MM.1S (cell line): ENCODE measurements at regions not wholly inside any gene's neighbourhood (a gene's known extent, or its start where the extent isn't known, plus 50 kb on each side); places are given as distances from the start of the nearest gene placed in this dataset.
"Not testable (repeated sequence)": the region's sequence is repeated elsewhere in the genome, so short reads cannot be mapped to it uniquely, and the experiment has no call there.

Source experiments
- CTCF ChIP-seq: fragments of 300-600 bp; sonication (generic); IDR thresholded peaks from 2 replicates; pipeline ENCODE4 v1.5.1; 2016; ENCODE audit warnings: antibody characterized with exemption, low read length, mixed read lengths
- EZH2 ChIP-seq: fragments of 300-600 bp; sonication (generic); optimal IDR thresholded peaks from 2 replicates; pipeline ENCODE3; 2017; ENCODE audit warnings: low read depth, mild to moderate bottlenecking, antibody characterized with exemption, low read length, mixed read lengths
- EZH2phosphoT487 ChIP-seq: fragments of 300-600 bp; sonication (generic); IDR thresholded peaks from 2 replicates; pipeline ENCODE4 v1.6.1; 2018; ENCODE audit warnings: antibody characterized with exemption, low read length

DNA sequence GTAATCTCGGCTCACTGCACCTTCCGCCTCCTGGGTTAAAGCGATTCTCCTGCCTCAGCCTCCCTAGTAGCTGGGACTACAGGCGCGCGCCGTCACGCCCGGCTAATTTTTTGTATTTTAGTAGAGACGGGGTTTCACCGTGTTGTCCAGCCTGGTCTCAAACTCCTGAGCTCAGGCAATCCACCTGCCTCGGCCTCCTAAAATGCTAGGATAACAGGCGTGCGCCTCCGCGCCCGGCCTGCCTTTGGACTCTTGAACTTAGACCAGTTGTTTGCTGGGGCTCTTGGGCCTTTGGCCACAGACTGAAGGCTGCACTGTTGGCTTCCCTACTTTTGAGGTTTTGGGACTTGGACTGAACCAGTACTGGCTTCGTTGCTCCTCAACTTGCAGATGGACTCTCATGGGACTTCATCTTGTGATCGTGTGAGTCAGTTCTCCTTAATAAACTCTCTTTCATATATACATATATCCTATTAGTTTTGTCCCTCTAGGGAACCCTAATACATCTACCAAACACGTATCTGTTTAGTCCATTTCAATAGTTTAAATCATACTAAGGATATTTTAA, 506.8 kb upstream of the ARX start:
- TF ChIP-seq CTCF, EZH2phosphoT487, EZH2: not testable (repeated sequence)
